NCI-H460 (cell line): ENCODE measurements at regions not wholly inside any gene's neighbourhood (a gene's known extent, or its start where the extent isn't known, plus 50 kb on each side); places are given as distances from the start of the nearest gene placed in this dataset.
"Not testable (repeated sequence)": the region's sequence is repeated elsewhere in the genome, so short reads cannot be mapped to it uniquely, and the experiment has no call there.

Source experiments
- DNase-seq: peaks from one replicate; pipeline ENCODE4 v3.0.0-alpha.2; 2016; ENCODE audit warnings: low read depth; ENCODE audit errors: extremely low read depth

DNA sequence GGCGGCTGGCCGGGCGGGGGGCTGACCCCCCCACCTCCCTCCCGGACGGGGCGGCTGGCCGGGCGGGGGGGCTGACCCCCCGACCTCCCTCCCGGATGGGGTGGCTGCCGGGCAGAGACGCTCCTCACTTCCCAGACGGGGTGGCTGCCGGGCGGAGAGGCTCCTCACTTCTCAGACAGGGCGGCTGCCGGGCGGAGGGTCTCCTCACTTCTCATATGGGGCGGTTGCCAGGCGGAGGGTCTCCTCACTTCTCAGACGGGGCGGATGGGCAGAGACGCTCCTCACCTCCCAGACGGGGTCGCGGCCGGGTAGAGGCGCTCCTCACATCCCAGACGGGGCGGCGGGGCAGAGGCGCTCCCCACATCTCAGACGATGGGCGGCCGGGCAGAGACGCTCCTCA, 1025.2 kb upstream of the SEMA6A start:
- DNase-seq: not testable (repeated sequence)

DNA sequence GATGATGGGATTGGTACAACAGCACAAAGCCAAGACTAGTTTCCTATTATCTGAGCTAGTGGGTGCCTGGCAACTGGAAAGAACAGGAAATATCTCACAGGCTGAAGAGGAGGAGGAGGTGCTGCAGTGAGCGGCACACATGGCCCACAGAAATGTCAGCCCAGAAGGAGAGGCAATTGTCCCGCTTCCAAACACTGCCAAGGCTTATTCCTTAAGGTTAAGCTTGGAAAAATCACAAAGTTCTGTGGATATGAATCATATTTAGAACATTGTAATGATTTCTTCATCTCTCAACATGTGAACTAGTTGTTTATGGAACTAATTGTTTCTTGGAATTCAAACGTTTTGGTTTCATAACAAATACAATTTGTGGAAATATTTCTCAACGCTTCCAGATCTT, 1019.5 kb upstream of the SEMA6A start:
- DNase-seq: no peak

DNA sequence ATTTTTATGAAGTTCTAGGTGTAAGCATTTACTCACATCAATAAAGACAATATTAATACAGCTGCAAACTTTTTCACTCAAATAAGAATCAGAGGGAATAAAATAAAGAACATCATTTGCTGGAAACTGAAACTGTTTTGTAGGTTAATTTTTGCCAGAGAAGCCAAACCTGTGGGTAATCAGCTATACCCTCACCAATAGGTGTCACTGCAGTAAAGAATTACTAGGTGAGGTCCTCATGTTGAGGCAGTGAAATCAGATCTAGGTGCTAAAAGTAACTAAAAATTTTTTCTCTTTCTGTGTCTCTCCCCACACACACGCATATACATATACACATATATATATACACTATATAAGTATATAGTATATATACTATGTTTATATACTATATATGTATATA, 1016.3 kb upstream of the SEMA6A start:
- DNase-seq: peak; percentile 19

DNA sequence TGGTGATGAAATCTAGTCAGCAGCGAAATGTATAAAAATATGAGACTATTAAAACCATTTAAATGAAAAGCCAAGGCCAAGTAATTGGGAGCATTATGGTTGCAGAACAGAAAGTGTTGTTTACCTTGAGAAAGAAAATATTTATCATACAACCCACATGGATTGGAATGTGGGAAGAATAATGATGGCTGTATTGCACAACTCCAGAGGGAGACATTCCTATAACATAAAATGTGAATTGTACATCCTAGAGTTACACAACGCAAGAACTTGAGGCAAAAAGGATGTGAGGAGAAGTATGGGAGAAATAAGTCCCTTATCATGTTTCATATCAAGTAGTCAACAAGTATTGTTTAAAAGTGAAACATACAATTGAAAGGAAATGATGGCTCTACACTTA, 1014.0 kb upstream of the SEMA6A start:
- DNase-seq: no peak

DNA sequence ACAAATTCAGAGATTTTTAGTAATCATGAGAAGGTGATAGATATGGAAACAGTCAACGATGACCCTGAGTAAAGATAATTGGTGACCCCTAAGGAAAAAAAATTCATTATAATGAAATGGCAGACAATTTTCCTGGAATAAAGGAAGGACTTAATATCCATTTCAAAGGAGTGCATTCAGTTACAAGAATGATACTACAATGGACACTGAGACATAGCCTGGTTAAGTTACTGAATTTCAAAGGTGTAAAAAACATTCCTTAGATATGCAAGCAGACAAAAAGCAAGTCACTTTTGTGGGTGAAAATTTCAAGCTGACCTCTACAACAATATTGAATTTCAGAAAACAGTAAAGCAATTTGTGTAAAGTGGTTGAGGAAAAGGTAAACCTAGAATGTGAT, 1012.5 kb upstream of the SEMA6A start:
- DNase-seq: no peak

DNA sequence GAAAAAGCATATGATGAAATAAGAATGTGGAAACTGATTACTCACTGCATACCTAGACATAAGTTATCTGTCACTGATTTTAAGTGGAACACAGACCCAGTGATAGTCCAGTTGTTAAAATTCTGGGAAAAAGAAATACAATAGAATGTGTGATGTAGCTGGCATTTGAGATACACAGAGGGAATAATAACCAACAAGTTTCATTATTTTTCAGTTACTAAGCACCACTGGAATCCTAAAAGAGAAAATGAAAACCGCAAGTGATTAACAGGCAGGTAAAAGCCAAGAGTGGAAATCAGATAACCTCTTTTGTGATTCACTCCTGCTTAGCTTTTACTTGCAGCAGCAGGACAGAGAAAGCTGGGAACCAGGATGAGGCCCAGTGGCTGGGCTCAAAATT, 994.0 kb upstream of the SEMA6A start:
- no peak for DNase-seq

DNA sequence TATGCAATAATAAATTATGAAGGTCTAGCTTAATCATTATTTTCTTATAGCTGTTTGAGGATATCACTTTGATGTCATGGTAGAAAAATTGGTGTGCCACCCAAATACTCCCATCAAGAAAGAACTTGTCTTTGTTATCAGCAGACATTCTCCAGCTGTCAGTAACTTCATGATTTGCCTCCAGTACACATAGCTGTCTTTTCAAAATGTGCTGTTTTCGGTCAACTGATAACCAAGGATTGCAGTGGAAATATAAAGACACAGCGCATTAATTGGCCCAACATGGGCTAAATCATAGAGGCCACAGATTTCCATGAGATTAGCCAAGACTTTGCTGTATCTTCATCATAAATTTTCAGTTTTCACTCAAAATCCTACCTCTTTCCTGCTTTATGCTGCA, 993.5 kb upstream of the SEMA6A start:
- no peak for DNase-seq

DNA sequence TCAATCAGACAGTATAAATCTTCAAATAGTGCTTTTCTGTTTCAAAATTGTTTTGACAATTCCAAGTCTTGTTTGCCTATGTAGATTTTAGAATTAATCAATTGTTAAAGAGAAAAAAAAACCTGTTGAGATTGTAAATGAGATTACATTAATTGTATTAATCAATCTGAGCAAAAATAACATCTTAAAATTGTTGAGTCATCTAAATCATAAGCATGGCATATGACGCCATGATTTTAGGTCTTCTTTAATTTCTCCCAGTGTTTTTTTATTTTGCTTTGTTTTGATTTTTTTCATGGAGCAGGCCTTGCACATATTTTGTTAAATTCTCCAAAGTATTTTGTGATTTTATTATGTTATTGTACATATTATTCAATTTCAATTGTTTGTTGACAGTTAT, 988.0 kb upstream of the SEMA6A start:
- DNase-seq: no peak

DNA sequence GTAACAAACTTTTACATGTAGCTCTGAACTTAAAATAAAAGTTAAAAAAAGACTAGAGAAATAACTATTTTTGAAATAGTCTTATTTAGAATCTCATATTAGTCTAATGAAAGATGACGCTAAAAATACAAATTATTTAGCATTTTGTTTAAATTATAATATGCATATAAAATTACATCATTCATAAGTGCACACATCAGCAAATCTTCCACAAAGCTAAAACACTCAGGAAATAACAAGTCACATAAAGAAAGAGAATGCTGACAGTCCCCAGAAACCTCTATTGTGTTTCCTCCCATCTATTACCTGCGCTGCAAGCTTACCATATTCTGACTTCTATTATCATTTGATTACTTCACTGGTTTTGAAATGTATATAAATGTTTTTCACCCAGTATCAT, 986.9 kb upstream of the SEMA6A start:
- DNase-seq: no peak

DNA sequence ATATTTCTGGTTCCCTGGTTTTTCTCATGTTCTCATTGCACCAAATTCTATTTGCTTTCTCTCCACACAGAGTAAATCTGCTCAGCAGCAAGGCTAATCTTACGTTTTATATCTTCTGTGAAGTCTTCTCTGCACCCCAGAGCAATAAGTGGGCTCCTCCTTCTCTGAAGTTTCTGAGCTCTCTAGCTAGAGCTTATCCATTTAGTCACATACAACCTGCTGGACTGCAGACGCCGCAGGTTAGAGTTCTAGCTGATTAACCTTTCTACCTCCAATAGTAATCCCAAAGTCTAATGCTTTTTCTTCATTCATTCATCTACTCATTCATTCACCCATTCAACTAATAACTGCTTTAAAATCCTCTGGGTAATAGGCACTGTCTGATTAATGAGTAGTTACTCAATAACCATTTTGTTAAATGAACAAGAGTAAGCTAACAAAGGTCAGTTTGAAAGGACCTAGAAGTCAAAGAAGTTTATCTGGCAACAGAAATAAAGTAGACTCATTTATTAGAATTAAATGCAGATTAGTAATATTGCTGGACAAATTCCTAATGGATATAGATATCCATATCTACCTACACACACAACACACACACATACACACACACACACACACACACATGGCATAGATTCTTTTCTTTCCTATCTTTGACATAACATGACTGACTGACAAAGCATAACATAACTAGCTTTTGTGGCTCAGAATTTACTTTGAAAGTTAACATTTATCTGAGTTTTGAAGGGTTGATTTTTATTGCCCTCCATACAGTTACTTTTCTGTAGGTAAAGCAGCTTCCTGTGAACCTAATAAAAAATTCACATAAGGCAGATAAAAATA, 984.6 kb upstream of the SEMA6A start:
- DNase-seq: no peak

DNA sequence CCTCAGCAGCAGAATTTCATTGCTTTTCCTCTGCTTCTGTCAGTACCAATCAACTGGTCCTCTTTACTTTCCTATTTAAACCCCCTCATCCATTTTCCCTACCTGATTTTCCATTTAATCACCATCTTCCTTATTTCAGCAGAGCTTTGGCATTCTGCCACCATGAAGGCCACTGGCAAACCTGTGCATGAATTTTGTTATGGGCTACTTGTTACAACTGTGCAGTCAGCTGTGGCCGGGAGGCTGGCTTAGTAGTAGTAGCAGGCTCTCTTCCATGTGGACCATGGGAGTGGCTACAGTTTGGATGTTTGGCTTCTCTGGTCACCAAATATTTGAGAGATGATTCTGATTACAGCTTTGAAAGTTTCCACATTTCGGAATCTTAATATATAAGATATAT, 976.6 kb upstream of the SEMA6A start:
- DNase-seq: no peak

DNA sequence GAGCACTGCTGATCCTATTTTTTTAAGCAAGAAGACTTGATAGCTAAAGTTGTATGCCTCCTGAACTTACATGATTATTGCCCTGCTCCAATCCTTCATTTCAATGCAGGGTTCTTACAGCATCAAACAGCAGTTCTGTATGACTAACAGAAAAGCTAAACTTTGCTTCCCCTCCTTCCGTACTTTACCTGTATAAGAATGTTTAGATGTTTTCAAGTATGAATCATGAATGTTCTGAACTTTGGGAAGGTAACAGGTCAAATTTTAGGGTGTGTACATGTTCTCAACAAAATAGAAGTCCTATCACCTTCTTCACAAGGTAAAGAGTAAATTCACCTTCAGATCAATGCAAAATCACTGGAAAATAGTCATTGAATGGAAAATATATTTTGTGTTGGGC, 972.6 kb upstream of the SEMA6A start:
- no peak for DNase-seq

DNA sequence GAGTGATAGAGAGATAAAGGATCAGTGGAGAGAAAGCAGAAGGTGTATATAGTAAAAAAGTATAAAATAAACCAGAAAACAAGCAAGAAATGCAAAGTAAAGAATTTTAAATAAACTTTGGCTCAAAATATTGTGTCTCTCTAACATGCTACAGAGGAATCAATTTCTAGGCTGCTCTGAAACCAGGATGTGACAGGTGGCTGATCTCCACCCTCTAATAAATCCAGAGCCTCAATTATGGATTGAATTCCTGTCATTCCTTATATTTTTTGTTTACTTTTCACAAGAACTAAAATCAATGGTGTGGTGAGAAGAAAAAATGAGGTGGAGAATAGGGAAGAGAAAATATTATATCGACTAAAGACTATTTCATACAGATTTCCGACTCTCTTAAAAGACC, 965.1 kb upstream of the SEMA6A start:
- no peak for DNase-seq

DNA sequence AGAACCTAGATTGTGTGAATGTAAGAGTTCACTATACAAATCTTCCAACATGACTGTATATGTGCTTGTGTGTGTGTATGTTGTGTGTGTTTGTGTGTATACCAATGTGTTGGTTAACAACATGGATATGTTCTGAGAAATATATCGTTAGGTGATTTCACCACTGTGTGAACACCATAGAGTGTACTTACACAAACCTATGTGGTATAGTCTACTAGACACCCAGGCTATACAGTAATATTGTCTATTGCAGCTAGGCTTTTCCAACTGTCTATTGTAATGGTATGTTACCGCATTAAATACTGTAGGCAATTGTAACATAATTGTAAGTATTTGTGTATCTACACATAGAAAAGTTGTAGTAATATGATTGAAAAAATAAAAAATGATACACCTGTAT, 959.2 kb upstream of the SEMA6A start:
- no peak for DNase-seq

DNA sequence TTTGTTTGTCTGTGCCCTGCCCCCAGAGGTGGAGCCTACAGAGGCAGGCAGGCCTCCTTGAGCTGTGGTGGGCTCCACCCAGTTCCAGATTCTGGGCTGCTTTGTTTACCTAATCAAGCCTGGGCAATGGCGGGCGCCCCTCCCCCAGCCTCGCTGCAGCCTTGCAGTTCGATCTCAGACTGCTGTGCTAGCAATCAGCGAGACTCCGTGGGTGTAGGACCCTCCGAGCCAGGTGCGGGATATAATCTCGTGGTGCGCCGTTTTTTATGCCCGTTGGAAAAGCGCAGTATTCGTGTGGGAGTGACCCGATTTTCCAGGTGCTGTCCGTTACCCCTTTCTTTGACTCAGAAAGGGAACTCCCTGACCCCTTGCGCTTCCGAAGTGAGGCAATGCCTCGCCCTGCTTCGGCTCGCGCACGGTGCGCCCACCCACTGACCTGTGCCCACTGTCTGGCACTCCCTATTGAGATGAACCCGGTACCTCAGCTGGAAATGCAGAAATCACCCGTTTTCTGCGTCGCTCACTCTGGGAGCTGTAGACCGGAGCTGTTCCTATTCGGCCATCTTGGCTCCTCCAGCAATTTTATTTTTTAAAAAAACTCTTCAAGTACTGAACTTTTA, 958.5 kb upstream of the SEMA6A start:
- DNase-seq: not testable (repeated sequence)

DNA sequence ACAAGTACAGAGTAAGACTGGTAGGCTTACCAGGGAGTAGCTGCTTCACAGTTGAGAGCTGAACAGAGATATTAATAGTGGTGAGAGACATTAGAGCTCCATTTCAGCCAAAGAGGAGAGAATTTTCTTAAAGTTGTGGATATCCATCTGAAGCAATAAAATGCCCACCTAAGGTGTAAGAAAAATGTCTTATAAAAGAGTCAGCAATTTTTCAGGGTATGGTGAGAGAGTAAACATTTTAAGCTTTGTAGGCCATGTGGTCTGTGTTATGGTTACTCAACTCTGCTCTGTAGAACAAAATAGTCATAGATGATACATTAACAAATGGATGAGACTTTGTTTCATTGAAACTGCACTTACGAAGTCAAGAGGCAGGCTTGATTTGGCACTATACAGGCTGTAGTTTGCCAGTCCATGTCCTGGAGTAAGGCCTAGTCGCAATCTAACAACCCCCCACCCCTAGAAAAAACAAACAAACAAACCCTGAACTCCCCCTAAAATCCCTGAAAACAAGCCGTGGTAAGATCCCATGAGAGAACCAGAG, 945.4 kb upstream of the SEMA6A start:
- DNase-seq: no peak

DNA sequence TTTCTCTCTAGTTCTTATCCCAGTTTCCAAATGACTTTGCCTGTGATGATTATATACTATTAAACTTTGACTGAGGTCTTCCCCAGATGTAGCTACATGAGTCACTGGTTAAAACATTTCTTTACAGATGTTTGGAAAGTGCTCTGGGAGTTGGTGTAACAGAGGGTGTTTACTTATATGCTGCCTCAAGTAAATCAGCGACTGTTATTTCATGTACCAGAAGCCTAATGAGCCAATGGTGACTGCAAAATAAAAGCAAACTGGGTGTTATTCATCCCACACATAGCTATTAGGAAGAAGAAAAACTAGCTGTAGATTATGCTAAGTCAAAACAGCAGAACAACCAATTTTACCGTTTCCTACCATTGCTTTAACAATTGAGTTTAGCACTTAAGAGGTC, 929.7 kb upstream of the SEMA6A start:
- DNase-seq: no peak

DNA sequence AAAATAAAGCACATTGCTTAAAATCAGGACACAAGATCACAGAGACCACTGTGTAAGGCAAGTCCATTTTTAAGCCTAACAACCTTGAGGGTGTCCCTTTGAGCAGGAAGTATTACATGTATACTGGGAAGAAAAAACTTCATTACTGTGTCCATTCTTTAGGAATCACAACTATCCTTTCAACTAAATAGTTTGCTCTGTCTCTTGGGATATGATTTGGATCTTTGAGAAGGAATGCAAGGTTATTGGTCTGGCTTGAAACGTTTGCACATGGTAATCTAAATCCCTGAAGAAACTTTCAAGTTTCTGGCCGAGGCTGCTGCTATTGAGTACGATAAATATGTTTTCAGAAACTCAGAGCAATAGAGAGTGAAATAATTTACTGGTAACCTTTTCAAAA, 923.0 kb upstream of the SEMA6A start:
- no peak for DNase-seq

DNA sequence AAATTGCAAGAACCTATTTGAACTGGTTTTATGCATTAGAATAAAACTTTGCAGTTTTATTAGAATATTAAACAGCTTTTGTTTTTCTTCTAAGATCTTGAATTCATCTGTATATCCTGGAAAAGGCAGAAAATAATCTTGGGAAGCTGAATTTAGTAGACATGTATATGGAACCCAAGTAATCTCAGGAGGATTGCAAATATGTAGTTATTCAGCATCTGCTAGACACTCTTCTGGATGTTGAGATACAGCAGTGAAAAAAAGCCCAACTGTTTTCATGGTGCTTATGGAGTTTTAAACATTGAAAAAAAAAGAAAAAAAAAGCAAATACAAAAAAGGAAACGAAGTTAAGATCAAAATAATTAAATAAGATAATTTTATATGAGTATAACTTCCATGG, 922.2 kb upstream of the SEMA6A start:
- DNase-seq: no peak

DNA sequence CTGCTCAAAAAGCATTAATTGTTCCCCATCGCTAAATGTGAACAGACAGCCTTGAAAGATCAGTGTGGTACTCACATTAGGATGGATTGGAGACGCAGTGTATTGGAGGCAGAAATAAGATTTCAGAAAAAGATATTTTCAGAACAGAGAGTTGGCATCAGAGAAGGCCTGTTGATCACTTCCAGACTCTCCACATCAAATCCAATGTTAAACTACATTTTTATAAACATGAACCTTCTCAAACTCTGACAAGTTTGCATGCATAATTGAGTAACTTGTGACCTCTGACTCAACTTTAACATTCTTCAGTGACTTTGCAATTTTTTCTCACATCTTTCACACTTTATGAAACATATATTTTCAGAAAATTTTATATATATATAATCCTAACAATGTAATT, 919.6 kb upstream of the SEMA6A start:
- no peak for DNase-seq

DNA sequence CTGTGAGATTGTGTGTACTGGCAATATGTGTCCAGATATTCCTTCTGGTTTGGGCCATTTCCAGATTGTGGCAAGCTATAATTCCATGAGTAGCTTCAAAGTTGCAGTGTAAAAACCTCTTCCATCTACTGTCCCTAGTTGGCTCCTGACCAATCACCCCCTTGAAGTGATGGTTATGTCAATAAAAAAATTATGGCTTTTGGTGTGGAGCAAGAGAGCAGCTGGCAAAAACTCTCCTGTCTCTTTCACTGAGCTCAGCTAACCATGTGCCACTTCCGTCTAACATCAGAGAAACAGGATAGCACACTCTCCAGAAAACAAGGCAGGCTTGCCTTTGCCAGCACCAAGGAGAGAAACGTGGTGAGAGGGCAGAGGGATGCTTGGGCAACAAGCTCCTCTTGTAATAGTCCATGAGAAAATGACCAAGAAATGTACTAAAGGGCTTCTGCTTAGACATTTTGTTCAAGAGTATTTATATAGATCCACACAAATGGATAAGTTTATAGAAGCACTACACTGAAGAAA, 914.4 kb upstream of the SEMA6A start:
- DNase-seq: no peak

DNA sequence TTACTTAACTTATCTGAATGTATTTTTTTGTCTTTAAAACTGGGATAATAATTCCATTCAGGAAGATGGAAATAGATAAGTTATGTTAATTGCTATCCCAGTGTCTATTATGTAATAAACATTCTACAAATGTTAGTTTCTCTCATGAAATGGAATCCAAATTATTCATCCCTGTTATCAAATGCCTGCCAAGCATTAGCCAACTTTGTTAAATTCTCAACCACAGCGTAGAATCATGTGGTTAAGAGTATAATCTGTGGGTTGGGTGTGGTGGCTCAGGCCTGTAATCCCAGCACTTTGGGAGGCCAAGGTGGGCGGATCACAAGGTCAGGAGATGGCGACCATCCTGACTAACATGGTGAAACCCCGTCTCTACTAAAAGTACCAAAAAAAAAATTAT, 912.9 kb upstream of the SEMA6A start:
- DNase-seq: no peak
